Immature natural killer cell (primary cell): ENCODE measurements at regions not wholly inside any gene's neighbourhood (a gene's known extent, or its start where the extent isn't known, plus 50 kb on each side); places are given as distances from the start of the nearest gene placed in this dataset.

Source experiments
- DNase-seq, 3 donors: peaks; one replicate each; pipeline ENCODE4 v3.0.0; 2022; ENCODE audit warnings: mixed read lengths in 1 of 3
- H3K27ac Mint-ChIP-seq, 6 donors: one replicate each; pipeline ENCODE4 v1.8.0; 2020; ENCODE audit warnings: mixed read lengths in 6 of 6, mild to moderate bottlenecking in 5 of 6, inconsistent platforms in 4 of 6, moderate library complexity in 3 of 6
- H3K27me3 Mint-ChIP-seq, 3 donors: one replicate each; pipeline ENCODE4 v1.8.0; 2020 to 2021; ENCODE audit warnings: low read depth in 3 of 3, mild to moderate bottlenecking in 3 of 3, mixed read lengths in 3 of 3, moderate library complexity in 3 of 3, inconsistent platforms in 1 of 3
- H3K36me3 Mint-ChIP-seq, 3 donors: one replicate each; pipeline ENCODE4 v1.8.0; 2020; ENCODE audit warnings: mixed read lengths in 3 of 3, inconsistent platforms in 2 of 3, mild to moderate bottlenecking in 2 of 3
- H3K4me1 Mint-ChIP-seq, 2 donors: one replicate each; pipeline ENCODE4 v1.8.0; 2020; ENCODE audit warnings: inconsistent platforms in 2 of 2, mild to moderate bottlenecking in 2 of 2, mixed read lengths in 2 of 2, moderate library complexity in 1 of 2
- H3K4me3 Mint-ChIP-seq, 5 donors: one replicate each; pipeline ENCODE4 v1.8.0; 2020; ENCODE audit warnings: mild to moderate bottlenecking in 5 of 5, mixed read lengths in 5 of 5, inconsistent platforms in 3 of 5, moderate library complexity in 3 of 5
- H3K9me3 Mint-ChIP-seq, 6 donors: one replicate each; pipeline ENCODE4 v1.8.0; 2020; ENCODE audit warnings: mild to moderate bottlenecking in 6 of 6, mixed read lengths in 6 of 6, inconsistent platforms in 4 of 6, moderate library complexity in 3 of 6

DNA sequence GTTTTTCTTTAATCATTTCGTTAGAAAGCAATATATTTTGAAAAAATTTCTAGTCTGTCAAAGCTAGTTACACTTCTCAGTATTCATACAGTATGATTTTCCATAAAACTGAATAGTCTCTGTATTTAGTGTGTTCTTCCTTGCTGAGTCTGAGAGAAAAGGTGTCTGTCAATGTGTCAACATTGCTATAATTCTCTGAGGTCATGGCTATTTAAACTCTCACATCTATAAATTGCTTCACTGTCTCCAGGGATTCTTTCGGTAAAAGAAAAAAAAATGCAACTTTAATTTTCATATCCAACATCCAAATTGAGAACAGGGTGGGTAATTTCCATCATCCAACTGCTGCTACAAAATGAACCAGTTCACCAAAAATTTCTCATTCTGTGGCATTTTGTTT is 319.7 kb upstream of the GHITM start:
- Mint-ChIP-seq H3K27me3 (no peaks in the 10 kb centered on the region), H3K4me3 (no peak overlapping the region), H3K36me3 (no peaks in the 10 kb centered on the region)

DNA sequence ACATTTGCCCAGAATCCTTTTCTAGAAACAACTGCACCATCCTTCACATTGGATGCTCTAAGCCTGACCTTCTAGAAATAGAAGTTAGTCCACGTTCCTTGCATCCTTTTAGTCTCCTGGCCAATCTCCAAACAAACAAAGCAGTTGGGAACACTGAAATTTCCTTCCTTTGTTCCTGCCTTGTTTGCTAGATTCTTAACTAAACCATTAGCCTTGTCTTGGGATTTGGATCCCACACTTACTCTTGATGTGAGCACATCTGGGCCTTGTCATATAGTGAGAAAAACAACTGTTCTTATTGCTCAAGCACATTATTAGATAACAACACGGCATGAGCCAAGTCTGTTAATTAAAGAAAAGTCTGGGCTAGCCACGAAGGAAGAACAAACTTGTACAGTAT is 319.3 kb upstream of the GHITM start:
- peaks cover 0 to 7% (median 0%) of the 10 kb centered on the region in 6 donors for H3K9me3 Mint-ChIP-seq
- no peak overlapping the region for H3K27ac Mint-ChIP-seq
- H3K36me3 Mint-ChIP-seq, result no peaks in the 10 kb centered on the region
- DNase-seq, result no peak
- H3K4me1 Mint-ChIP-seq, result no peaks in the 10 kb centered on the region
- no peak overlapping the region for H3K4me3 Mint-ChIP-seq
- H3K27me3 Mint-ChIP-seq, result peaks cover 0 to 2% (median 0%) of the 10 kb centered on the region in 3 donors

More for the DNA sequence above, 319.7 kb upstream of the GHITM start:
- no peaks in the 10 kb centered on the region for H3K4me1 Mint-ChIP-seq
- no peak for DNase-seq
- peaks cover 0 to 5% (median 0%) of the 10 kb centered on the region in 6 donors for H3K9me3 Mint-ChIP-seq
- no peak overlapping the region for H3K27ac Mint-ChIP-seq

DNA sequence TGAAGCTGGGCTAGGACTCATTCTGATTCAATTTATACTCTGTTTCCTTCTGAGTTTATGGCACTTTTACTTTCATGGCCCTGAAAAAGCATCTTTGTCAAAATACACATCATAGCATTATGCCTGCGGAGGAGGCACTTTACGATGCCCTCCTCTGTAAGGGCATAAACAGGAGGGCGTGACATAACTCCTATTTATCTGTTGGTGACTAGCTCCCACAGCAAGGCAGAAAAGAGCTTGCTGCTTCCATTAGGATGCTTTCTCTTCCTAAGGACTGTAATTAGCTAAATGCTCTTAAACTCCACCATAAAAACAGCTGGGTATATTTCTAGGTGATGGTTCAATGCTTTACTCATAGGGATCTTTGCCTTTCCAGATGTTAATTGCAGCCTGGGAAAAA is 315.2 kb upstream of the GHITM start:
- Mint-ChIP-seq H3K4me3 (no peak overlapping the region), H3K9me3 (peaks cover 0 to 12% (median 3%) of the 10 kb centered on the region in 6 donors), H3K27me3 (peaks cover 0 to 4% (median 1%) of the 10 kb centered on the region in 3 donors), H3K27ac (no peak overlapping the region), H3K4me1 (no peaks in the 10 kb centered on the region), H3K36me3 (no peaks in the 10 kb centered on the region)
- DNase-seq, result no peak

DNA sequence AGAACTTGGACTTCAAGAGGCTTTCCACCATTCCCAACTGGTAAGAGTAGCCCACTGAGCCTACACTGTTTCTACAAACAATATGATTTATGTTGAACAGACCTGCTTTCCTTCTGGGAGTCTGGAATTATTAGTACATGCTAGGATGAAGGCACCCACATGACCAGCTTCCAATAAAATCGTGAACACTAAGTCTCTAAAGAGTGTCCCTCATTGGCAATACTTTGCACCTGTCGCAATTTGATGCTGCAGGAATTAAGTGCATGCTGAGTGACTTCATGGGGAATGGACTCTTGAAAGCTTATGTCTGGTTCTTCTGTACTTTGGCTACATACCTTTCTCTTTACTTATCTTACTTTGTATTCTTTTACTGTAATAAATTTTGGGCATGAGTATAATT is 305.2 kb upstream of the GHITM start:
- peaks cover 0 to 4% (median 4%) of the 10 kb centered on the region in 3 donors for H3K27me3 Mint-ChIP-seq
- no peak for DNase-seq
- H3K36me3 Mint-ChIP-seq, result no peaks in the 10 kb centered on the region
- H3K9me3 Mint-ChIP-seq, result peaks cover 0 to 12% (median 2%) of the 10 kb centered on the region in 6 donors
- H3K27ac Mint-ChIP-seq, result no peak overlapping the region
- no peak overlapping the region for H3K4me3 Mint-ChIP-seq
- no peaks in the 10 kb centered on the region for H3K4me1 Mint-ChIP-seq

DNA sequence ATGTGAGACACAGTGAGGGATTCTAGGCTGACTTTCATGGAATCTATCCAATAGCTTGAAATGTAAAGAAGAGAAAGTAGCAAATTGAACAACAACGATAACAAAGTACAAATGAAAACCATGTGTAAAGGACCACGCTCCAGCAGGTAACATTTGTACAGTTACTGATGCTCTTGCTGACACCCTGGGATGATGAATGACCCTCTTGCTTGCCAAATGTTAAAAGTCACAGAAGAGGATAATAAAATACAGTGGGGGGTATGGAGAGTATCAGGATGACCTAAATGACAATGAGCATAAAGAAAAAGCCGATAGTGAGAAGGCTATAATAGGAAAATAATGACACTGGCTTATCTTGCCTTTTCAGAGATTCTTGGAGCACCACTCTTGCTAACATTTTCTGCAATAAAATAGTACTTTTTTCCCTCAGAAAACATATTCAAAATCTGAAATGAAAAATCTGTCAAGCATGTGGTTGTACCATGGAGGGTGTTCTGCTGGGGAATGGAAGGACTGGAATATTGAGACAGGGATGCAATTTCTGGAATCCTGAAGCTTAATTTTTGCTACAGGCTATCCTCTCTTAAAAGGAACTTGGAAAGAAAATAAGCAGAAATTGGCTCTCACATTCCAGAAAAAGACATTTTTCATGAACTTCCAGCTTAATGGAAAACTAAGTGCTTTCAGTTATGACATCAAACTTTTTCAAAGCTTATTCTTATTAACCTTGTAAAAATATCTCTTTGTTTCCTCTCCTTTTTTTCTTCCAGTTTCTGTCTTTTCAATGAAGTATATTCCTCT is 303.2 kb upstream of the GHITM start:
- Mint-ChIP-seq H3K9me3 (peaks cover 0 to 6% (median 2%) of the 10 kb centered on the region in 6 donors), H3K4me1 (no peaks in the 10 kb centered on the region), H3K4me3 (no peak overlapping the region), H3K27ac (no peak overlapping the region), H3K27me3 (peaks cover 0 to 1% (median 0%) of the 10 kb centered on the region in 3 donors), H3K36me3 (no peaks in the 10 kb centered on the region)
- DNase-seq, result no peak

DNA sequence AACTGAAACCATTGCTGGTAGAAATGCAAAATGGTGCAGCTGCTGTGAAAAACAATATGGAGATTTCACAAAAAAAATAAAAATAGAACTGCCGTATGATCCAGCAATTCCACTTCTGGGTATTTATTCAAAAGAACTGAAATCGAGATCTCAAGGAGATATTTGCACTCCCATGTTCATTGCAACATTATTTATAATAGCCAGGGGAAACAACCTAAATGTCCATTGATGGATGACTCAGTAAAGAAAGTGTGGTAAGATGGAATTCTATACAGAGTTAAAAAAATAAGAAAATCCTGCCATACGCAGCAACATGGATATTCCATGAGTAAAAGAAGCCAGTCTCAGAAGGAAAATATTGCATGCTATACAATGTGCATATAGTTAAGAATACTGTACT is 290.6 kb upstream of the GHITM start:
- Mint-ChIP-seq H3K27ac (no peak overlapping the region), H3K36me3 (no peaks in the 10 kb centered on the region), H3K27me3 (peaks cover 0 to 6% (median 0%) of the 10 kb centered on the region in 3 donors), H3K4me3 (no peak overlapping the region), H3K4me1 (no peaks in the 10 kb centered on the region), H3K9me3 (peaks cover 0 to 5% (median 2%) of the 10 kb centered on the region in 6 donors)
- DNase-seq, result no peak

DNA sequence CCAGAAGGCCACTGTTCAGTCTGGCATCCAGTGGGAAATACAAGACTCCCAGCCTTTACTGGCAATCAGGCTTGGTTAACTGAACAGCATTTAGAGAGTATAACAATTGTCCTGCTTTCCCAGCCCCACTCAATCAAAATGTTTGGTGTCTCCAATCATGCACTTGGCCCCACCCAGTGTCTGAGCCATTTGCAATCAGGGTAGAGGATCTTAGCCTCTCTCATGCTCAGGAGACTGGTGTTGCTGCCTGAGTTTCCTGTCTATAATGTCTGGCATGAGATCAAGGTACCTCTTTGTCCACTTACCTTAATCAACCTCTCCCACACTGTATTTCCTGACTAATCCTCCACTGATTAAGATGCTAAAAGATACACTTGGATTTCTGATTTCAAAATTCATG is 290.2 kb upstream of the GHITM start:
- Mint-ChIP-seq H3K27ac (no peak overlapping the region), H3K36me3 (no peaks in the 10 kb centered on the region), H3K9me3 (peaks cover 0 to 5% (median 1%) of the 10 kb centered on the region in 6 donors), H3K4me3 (no peak overlapping the region), H3K27me3 (peaks cover 0 to 6% (median 0%) of the 10 kb centered on the region in 3 donors), H3K4me1 (no peaks in the 10 kb centered on the region)
- DNase-seq, result no peak

DNA sequence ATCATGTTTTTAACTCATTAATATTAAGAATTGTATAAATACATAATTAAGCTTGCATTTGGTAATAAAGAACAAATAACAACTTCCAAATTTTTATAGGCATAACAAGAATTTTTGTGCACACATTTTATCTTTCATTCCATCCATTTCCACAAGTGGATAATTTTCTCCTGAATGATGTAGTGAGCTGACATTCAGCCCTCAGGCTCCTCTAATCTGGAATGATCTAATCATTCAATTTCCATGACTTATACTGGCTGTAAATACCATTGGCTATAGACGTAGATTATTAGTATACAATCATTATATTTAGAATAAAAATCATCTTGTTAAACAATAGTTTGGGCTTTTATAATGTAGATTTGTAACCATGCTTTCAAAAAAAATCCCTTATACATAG is 287.2 kb upstream of the GHITM start:
- peaks cover 0 to 3% (median 0%) of the 10 kb centered on the region in 6 donors for H3K9me3 Mint-ChIP-seq
- no peaks in the 10 kb centered on the region for H3K4me1 Mint-ChIP-seq
- peaks cover 0 to 4% (median 0%) of the 10 kb centered on the region in 3 donors for H3K27me3 Mint-ChIP-seq
- no peak overlapping the region for H3K4me3 Mint-ChIP-seq
- DNase-seq, result no peak
- no peak overlapping the region for H3K27ac Mint-ChIP-seq
- no peaks in the 10 kb centered on the region for H3K36me3 Mint-ChIP-seq

DNA sequence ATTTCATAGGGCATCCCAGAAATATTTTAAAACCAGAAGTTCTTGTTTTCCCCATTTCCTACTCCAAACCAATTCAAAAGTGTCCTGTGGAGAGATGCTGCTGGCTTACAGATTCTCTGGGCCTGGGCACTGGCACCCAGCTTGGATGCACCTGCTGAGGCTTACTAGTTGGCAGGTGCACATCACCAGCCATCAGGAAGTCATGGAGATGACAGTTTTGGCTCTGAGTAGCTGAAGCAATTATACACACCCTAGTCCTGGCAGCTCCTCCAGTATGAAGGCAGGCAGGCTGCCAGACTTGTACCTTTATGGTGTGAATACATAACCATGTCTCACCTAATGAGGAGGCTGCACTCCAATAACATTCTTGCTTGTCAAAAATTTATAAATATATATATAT is 276.6 kb upstream of the GHITM start:
- Mint-ChIP-seq H3K4me3 (no peak overlapping the region), H3K4me1 (no peaks in the 10 kb centered on the region), H3K27ac (no peak overlapping the region), H3K27me3 (no peaks in the 10 kb centered on the region), H3K9me3 (peaks cover 0 to 6% (median under 1%) of the 10 kb centered on the region in 6 donors), H3K36me3 (no peaks in the 10 kb centered on the region)
- DNase-seq, result no peak

DNA sequence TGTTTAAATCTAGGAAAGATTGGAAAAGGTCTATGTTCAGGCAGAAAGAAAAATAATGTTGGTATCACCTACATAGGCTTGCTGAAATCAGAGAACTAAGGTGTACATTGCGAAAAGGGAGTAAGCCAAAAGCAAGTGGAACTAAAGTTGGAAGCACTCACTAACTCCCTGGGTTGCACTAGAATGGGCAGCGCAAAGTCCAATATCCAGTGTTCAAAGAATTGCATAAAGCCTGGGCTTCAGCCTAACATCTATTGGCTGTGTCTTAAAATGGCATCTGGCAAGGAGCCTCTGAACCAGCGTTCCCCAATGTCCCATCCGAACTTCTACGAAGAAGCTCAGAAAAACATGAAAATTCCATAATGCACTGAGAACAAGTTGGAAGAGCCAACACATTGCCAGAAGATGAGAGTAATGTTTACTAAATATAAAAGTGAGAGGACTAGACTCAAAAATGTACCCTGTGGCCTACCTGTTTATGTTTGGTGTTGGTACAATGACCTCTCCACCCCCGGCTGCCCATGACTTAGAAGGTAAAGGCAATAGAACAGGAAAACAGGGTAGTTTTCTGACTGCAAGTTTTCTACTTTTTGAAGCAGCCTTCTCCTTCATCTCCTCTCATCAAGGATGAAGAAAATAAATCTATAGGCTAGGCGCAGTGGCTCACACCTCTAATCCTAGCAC is 275.9 kb upstream of the GHITM start:
- no peaks in the 10 kb centered on the region for H3K27me3 Mint-ChIP-seq
- no peaks in the 10 kb centered on the region for H3K36me3 Mint-ChIP-seq
- peaks cover 0 to 6% (median under 1%) of the 10 kb centered on the region in 6 donors for H3K9me3 Mint-ChIP-seq
- no peak for DNase-seq
- H3K4me3 Mint-ChIP-seq, result no peak overlapping the region
- no peaks in the 10 kb centered on the region for H3K4me1 Mint-ChIP-seq
- no peak overlapping the region for H3K27ac Mint-ChIP-seq

DNA sequence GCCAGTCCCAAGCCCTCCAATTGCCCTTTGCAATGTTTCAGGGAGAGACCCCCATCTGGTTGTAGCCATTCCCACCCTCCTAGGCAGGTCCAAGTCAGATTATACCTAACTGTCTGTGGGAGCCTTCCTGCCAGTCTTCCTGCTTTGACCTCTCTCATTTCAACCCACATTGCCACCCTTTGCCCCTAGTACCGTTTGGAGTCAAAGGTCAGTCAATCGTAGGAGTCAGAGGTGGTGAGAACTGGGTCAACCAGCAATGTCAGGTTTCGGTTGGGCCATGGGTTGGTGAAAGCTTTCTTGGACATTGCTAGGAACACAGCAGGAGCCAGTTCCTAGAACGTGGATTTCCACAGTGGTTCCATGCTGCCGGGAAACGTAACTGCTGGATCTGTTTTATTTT is 269.4 kb upstream of the GHITM start:
- H3K27ac Mint-ChIP-seq, result no peak overlapping the region
- no peak overlapping the region for H3K4me3 Mint-ChIP-seq

DNA sequence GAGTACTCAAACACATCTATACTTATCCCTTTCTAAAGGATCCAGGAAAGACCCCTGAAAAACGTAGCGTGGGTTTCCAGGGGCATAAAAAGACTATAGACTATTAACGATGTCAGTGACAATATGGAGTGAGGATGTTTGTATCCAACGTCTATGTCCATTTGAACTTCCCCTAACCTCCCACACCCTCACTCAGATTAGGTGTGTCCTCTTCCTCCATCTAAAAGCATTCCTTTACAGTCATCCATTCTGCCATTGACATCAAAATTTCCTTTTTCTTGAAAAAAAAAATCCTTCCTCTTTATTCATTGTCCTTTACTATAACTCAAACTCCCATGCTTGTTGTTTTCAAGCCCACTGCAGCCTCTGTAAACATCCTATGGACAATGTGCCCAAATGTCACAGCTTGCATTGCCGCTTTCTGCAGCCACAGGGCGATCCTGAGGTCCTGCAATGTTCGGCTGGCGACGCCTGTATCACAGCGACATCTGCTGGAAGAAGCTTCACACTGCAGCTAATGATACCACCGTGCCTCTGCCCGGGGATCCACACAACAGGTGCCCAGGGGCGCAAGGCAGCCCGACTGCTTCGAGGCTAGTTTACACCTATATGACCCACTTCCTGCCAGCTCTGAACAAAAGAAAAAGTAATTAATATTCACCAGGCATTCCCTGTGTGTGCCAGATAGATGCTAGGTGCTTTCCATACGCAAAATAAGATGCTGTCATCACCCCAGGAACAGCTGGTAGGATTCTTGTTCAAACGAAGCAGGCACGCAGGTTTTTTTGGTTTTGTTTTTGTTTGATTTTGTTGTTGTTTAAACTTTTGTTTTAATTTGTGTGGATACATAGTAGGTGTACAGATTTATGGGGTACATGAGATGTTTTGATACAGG is 267.9 kb upstream of the GHITM start:
- H3K36me3 Mint-ChIP-seq, result no peaks in the 10 kb centered on the region
- peak; percentile 12 to 35 (median 20) for DNase-seq
- no peaks in the 10 kb centered on the region for H3K4me1 Mint-ChIP-seq
- no peaks in the 10 kb centered on the region for H3K9me3 Mint-ChIP-seq
- no peaks in the 10 kb centered on the region for H3K27me3 Mint-ChIP-seq
- no peak overlapping the region for H3K27ac Mint-ChIP-seq
- H3K4me3 Mint-ChIP-seq, result no peak overlapping the region

More for the DNA sequence above, 269.4 kb upstream of the GHITM start:
- Mint-ChIP-seq H3K27me3 (no peaks in the 10 kb centered on the region), H3K36me3 (no peaks in the 10 kb centered on the region), H3K4me1 (no peaks in the 10 kb centered on the region), H3K9me3 (peaks cover 0 to 1% (median 0%) of the 10 kb centered on the region in 6 donors)
- no peak for DNase-seq

DNA sequence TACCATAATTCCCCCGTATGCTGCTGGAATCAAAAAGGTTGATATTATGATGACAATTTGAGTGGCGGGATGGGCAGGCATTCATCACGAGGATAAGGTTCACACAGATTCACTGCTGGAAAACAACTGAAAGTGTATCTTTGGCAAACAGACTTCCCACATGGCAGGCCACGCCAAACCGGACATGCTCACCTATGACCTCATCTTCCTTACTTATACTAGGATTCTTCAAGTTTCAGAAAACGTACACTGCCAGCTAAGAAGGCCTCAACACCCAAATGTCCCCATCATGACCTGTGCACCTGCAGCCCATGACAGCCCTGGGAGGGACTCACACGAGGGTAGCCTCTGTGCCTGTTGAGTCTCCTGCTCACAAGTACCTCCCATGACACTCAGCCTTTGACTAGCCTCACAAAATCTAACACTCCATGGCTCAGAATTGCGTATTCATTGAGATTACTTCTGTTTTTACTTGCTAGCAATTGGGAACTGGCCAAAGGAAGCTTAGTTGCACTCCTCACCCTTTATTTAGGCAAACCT is 259.0 kb upstream of the GHITM start:
- H3K27ac Mint-ChIP-seq, result no peak overlapping the region
- DNase-seq, result no peak
- no peak overlapping the region for H3K4me3 Mint-ChIP-seq
- H3K27me3 Mint-ChIP-seq, result peaks cover 0 to 9% (median 5%) of the 10 kb centered on the region in 3 donors
- peaks cover 0 to 2% (median 0%) of the 10 kb centered on the region in 6 donors for H3K9me3 Mint-ChIP-seq
- H3K36me3 Mint-ChIP-seq, result no peaks in the 10 kb centered on the region
- no peaks in the 10 kb centered on the region for H3K4me1 Mint-ChIP-seq
